ENCODE measurements at regions not wholly inside any gene's neighbourhood (a gene's known extent, or its start where the extent isn't known, plus 50 kb on each side); places are given as distances from the start of the nearest gene placed in this dataset.

DNA sequence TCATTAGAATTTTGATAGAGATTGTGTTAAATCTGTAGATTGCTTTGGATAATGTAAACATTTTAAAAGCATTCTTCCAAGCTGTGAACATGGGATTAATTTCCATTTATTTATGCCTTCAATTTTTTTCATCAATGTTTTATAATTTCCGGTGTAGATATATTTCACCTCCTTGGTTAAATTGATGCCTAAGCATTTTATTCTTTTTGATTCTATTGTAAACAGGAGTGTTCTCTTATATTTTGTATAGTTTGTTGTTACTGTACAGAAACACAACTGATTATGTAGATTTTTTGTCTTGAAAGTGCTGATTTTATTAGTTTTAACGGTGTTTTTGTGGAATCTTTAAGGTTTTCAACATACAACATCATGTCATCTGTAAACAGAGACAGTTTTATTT, 355.0 kb downstream of the EDEM1 start:
- TF ChIP-seq, protein P1, sequence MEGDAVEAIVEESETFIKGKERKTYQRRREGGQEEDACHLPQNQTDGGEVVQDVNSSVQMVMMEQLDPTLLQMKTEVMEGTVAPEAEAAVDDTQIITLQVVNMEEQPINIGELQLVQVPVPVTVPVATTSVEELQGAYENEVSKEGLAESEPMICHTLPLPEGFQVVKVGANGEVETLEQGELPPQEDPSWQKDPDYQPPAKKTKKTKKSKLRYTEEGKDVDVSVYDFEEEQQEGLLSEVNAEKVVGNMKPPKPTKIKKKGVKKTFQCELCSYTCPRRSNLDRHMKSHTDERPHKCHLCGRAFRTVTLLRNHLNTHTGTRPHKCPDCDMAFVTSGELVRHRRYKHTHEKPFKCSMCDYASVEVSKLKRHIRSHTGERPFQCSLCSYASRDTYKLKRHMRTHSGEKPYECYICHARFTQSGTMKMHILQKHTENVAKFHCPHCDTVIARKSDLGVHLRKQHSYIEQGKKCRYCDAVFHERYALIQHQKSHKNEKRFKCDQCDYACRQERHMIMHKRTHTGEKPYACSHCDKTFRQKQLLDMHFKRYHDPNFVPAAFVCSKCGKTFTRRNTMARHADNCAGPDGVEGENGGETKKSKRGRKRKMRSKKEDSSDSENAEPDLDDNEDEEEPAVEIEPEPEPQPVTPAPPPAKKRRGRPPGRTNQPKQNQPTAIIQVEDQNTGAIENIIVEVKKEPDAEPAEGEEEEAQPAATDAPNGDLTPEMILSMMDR (CRISPR knock-in tag; IDR thresholded peaks at IDR 0.05) = no peak
- TF ChIP-seq HDAC2 (CRISPR knock-in tag; IDR thresholded peaks at IDR 0.05) = no peak
- no peak for TF ChIP-seq RXRA (CRISPR knock-in tag; IDR thresholded peaks at IDR 0.05)
- TF ChIP-seq ZBTB4 (CRISPR knock-in tag; IDR thresholded peaks at IDR 0.05; ENCODE audit: borderline replicate concordance) = no peak
- no peak for TF ChIP-seq HIC2 (CRISPR knock-in tag; IDR thresholded peaks at IDR 0.05; ENCODE audit: low read depth)
- no peak for TF ChIP-seq ZNF24 (IDR thresholded peaks at IDR 0.05)
- TF ChIP-seq ZNF362 (CRISPR knock-in tag; IDR thresholded peaks at IDR 0.05; ENCODE audit: borderline replicate concordance) = no peak
- TF ChIP-seq ZNF296 (CRISPR knock-in tag; conservative IDR thresholded peaks at IDR 0.05) = no peak
- no peak for TF ChIP-seq ZSCAN31 (CRISPR knock-in tag; IDR thresholded peaks at IDR 0.05; ENCODE audit: low read depth)
- no peak for TF ChIP-seq ATF7-NPFF (CRISPR knock-in tag; IDR thresholded peaks at IDR 0.05; ENCODE audit: low read depth)
- no peak for TF ChIP-seq IRF2 (CRISPR knock-in tag; IDR thresholded peaks at IDR 0.05)
- TF ChIP-seq GTF2F1 (IDR thresholded peaks at IDR 0.05; ENCODE audit: low read length) = no peak
